AG04449 (cell line): ENCODE measurements at regions not wholly inside any gene's neighbourhood (a gene's known extent, or its start where the extent isn't known, plus 50 kb on each side); places are given as distances from the start of the nearest gene placed in this dataset.
"Not testable (repeated sequence)": the region's sequence is repeated elsewhere in the genome, so short reads cannot be mapped to it uniquely, and the experiment has no call there.

Experiments used
- CTCF ChIA-PET: fragments of 350-600 bp; formaldehyde crosslinking; extraction: SDS; loops from one replicate; lab custom pipeline; 2021; ENCODE audit warnings: antibody characterized with exemption; lab: Yijun Ruan, JAX
- POLR2A ChIA-PET: fragments of 400-600, 350-600 bp; formaldehyde crosslinking; extraction: SDS; loops from one replicate; lab custom pipeline; 2020; ENCODE audit warnings: antibody characterized with exemption, inconsistent platforms; lab: Yijun Ruan, JAX
- DNase-seq: peaks from one replicate; pipeline ENCODE4 v3.0.0-alpha.2; 2010; ENCODE audit warnings: low read depth, low spot score
- H3K4me3 ChIP-seq: 2 replicates; pipeline ENCODE4 v1.5.1; 2011; ENCODE audit warnings: low read depth, mild to moderate bottlenecking, control low read depth, low read length
- TF ChIP-seq, protein P1 (sequence below): IDR thresholded peaks from one replicate; pipeline ENCODE4 v1.5.1; 2011; ENCODE audit warnings: mild to moderate bottlenecking, moderate library complexity, low read length, control low read depth, inconsistent platforms; ENCODE audit not compliant: insufficient read depth; ENCODE audit errors: missing control alignments

DNA sequence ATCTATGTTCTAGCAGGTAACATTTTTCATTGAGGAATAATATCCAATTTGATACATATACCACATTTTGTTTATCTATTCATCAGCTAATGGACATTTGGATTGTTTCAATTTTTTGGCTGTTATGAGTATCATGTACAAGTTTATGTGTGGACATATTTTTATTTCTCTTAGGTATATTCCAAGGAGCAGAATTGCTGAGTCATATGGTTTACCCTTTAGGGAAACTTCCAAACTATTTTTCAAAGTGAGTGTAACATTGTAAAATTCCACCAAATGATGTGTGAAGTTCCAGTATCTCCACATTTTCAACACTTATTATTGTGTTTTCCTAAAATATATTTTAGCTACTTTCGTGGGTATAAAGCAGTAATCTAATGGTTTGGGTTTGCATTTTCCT, 1789.9 kb downstream of the MRPL39 start:
- DNase-seq, result no peak
- POLR2A ChIA-PET, result no interaction called here
- no peak overlapping the region for H3K4me3 ChIP-seq
- TF ChIP-seq, protein P1, sequence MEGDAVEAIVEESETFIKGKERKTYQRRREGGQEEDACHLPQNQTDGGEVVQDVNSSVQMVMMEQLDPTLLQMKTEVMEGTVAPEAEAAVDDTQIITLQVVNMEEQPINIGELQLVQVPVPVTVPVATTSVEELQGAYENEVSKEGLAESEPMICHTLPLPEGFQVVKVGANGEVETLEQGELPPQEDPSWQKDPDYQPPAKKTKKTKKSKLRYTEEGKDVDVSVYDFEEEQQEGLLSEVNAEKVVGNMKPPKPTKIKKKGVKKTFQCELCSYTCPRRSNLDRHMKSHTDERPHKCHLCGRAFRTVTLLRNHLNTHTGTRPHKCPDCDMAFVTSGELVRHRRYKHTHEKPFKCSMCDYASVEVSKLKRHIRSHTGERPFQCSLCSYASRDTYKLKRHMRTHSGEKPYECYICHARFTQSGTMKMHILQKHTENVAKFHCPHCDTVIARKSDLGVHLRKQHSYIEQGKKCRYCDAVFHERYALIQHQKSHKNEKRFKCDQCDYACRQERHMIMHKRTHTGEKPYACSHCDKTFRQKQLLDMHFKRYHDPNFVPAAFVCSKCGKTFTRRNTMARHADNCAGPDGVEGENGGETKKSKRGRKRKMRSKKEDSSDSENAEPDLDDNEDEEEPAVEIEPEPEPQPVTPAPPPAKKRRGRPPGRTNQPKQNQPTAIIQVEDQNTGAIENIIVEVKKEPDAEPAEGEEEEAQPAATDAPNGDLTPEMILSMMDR, result no peak
- CTCF ChIA-PET, result no interaction called here

DNA sequence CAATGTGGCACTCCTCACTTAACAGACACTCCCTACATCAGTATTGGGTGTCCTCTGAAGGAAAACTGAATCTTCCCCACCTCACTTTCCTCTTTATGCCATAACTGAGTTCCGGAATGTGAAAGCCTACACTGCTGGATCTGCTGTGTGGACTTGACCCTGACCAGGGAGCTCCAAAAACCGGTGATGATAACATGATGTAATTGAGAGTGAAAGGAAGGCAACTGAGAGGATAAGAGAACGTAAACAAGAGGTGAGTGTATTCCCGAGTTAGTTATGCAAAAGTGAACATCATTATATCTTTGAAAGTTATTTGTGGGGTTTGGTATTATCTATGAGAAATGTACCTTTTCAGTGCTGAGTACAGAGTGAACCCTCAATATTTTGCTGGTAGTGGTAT, 1794.8 kb downstream of the MRPL39 start:
- CTCF ChIA-PET, result no interaction called here
- no peak for DNase-seq
- POLR2A ChIA-PET, result no interaction called here
- TF ChIP-seq, protein P1, result no peak
- no peak overlapping the region for H3K4me3 ChIP-seq

DNA sequence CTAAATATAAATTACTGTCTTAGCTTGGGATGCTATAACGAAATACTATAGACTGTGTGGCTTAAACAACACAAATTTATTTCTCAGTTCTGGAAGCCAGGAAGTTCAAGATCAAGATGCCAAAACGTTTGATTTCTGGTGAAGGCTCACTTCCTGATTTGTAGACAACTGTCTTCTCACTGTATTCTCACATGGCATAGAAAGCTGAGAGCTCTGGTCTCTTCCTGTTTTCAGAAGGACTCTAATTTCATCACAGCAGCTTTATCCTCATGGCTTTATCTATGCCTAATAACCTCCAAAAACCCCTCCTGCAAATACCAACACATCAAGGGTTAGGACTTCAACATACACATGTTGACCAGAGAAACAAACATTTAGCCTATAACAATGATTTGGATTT, 1795.5 kb downstream of the MRPL39 start:
- TF ChIP-seq, protein P1, result no peak
- CTCF ChIA-PET, result no interaction called here
- POLR2A ChIA-PET, result no interaction called here
- no peak overlapping the region for H3K4me3 ChIP-seq
- no peak for DNase-seq

DNA sequence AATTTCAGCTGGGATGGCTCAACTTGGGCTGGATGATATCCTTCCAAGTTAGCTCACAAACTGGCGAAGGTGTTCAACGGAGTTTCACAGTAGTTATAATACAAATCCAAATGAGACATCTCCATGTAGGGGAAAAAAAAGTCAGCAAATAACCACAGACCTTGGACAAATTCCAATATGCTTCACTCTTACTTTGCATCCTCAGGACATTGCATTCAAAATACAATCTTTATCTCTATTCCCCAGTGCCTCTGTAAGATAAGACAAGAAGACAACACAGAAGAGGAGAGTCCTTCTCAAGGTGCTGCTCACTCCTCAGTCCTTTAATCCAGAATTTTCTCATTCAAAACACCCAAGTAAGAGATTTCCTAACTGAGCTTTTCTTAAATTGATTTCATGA, 1797.7 kb downstream of the MRPL39 start:
- POLR2A ChIA-PET, result no interaction called here

DNA sequence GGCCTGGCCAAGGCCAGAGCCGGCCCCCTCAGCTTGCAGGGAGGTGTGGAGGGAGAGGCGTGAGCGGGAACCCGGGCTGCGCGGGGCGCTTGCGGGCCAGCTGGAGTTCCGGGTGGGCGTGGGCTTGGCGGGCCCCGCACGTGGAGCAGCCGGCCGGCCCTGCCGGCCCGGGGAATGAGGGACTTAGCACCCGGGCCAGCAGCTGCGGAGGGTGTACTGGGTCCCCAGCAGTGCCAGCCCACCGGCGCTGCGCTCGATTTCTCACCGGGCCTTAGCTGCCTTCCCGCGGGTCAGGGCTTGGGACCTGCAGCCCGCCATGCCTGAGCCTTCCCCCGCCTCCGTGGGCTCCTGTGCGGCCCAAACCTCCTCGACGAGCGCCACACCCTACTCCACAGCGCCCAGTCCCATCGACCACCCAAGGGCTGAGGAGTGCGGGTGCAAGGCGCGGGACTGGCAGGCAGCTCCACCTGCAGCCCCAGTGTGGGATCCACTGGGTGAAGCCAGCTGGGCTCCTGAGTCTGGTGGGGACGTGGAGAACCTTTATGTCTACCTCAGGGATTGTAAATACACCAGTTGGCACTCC, 1800.2 kb downstream of the MRPL39 start:
- H3K4me3 ChIP-seq, CTCF ChIA-PET, POLR2A ChIA-PET, DNase-seq: not testable (repeated sequence)

More for the DNA sequence above, 1797.7 kb downstream of the MRPL39 start:
- TF ChIP-seq, protein P1, result no peak
- no peak for DNase-seq
- CTCF ChIA-PET, result no interaction called here
- no peak overlapping the region for H3K4me3 ChIP-seq

DNA sequence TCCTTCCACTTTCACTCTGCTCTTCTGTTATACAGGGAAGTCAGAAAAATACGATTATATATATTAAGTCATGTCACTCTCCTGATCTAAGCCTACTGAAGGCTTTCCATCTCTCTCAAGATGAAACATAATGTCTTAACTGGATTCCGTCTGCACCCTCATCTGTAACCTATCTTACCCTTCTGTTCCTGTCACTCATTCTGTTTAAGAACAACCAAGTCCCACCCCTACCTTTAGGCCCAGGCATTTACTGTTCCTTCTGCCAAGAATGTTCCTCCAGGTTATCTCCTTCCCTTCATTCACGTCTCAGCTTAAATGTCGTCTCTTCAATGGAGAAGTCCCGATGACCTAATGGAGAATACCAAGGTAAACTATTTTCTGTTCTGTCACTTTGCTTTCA, 1802.4 kb downstream of the MRPL39 start:
- no peak for DNase-seq
- ChIA-PET POLR2A (no interaction called here), CTCF (no interaction called here)
- TF ChIP-seq, protein P1, result no peak
- H3K4me3 ChIP-seq, result no peak overlapping the region

DNA sequence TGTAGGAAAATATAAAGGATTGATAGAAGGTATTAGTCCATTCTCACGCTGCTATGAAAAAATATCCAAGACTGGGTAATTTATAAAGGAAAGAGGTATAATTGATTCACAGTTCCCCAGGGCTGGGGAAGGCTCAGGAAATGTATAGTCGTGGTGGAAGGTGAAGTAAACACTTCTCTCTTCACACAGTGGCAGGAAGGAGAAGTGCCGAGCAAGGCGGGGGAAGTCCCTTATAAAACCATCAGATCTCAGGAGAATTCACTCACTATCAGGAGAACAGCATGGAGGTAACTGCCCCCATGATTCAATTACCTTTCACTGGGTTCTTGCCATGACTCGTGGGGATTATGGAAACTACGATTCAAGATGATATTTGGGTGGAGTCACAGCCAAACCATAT, 1806.0 kb downstream of the MRPL39 start:
- DNase-seq, result no peak
- ChIA-PET POLR2A (no interaction called here), CTCF (no interaction called here)
- TF ChIP-seq, protein P1, result no peak
- H3K4me3 ChIP-seq, result no peak overlapping the region
